ENCODE measurements at regions not wholly inside any gene's neighbourhood (a gene's known extent, or its start where the extent isn't known, plus 50 kb on each side); places are given as distances from the start of the nearest gene placed in this dataset.

DNA sequence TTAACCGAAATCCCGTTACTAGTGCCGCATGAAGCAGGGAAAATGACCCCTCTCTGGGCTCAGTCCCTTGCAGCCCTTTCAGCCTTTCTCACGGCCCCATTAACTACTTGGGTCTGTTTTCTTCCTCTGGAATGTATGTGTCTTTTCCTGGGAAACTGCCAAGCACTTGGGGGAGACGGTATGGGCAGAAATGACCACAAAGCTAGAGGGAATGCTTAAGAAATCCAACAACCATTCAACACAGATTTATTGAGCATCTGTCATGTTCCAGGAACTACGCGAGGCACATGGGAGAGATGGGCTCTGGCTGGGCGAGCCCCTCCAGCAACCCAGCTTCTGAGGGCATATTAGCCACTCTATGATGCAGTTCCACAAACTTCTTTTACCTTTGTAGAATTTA, 462.6 kb downstream of the BUD13 start:
- TF ChIP-seq, protein P1, sequence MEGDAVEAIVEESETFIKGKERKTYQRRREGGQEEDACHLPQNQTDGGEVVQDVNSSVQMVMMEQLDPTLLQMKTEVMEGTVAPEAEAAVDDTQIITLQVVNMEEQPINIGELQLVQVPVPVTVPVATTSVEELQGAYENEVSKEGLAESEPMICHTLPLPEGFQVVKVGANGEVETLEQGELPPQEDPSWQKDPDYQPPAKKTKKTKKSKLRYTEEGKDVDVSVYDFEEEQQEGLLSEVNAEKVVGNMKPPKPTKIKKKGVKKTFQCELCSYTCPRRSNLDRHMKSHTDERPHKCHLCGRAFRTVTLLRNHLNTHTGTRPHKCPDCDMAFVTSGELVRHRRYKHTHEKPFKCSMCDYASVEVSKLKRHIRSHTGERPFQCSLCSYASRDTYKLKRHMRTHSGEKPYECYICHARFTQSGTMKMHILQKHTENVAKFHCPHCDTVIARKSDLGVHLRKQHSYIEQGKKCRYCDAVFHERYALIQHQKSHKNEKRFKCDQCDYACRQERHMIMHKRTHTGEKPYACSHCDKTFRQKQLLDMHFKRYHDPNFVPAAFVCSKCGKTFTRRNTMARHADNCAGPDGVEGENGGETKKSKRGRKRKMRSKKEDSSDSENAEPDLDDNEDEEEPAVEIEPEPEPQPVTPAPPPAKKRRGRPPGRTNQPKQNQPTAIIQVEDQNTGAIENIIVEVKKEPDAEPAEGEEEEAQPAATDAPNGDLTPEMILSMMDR (IDR thresholded peaks at IDR 0.05), result no peak
- intact Hi-C loops (cut with DNase I), result no loop called here
- 57 to 72% (median 69%) methylated on average over 8 of the region's 8 CpGs for WGBS, 3 donors
- ATAC-seq, result no peak
- DNase-seq, result no peak
- H3K27me3 ChIP-seq (ENCODE audit: insufficient read depth in 3 of 3, low read length in 2 of 3), result peaks cover 0 to 19% (median 0%) of the 10 kb centered on the region in 3 donors
- no peak overlapping the region for H3K4me3 ChIP-seq
- no peaks in the 10 kb centered on the region for H3K9me3 ChIP-seq
- no peaks in the 10 kb centered on the region for H3K36me3 ChIP-seq (ENCODE audit: insufficient read depth in 1 of 2, low read depth in 1 of 2)
- no peak overlapping the region for H3K27ac ChIP-seq
- H3K4me1 ChIP-seq, result no peaks in the 10 kb centered on the region

DNA sequence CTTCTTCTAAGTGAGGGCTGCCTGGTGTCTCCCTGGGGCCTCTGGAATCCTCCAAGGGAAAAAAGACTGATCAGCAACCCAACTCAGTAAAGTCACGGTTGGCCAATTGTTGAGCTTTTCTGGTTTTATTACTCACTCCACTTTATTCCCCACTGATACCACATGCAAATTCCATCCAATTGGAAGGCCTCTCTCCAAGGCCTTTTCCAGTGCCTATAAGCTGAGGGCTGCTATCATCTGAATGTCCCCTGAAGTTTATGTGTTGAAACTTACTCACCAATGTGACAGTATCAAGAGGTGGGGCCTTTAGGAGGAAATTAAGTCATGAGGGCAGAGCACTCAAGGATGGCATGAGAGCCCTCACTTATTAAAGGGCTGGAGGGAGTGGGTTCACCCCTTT, 463.3 kb downstream of the BUD13 start:
- Histone ChIP-seq H3K4me1 (no peaks in the 10 kb centered on the region), H3K9me3 (no peaks in the 10 kb centered on the region), H3K27ac (no peak overlapping the region), H3K4me3 (no peak overlapping the region), H3K27me3 (ENCODE audit: insufficient read depth in 3 of 3, low read length in 2 of 3) (peaks cover 0 to 13% (median 0%) of the 10 kb centered on the region in 3 donors), H3K36me3 (ENCODE audit: insufficient read depth in 1 of 2, low read depth in 1 of 2) (no peaks in the 10 kb centered on the region)
- 85 to 96% (median 91%) methylated on average over 1 of the region's 1 CpG for WGBS, 3 donors
- ATAC-seq (no peak), DNase-seq (no peak)
- intact Hi-C loops (cut with DNase I), result no loop called here
- TF ChIP-seq, protein P1 (IDR thresholded peaks at IDR 0.05), result no peak

DNA sequence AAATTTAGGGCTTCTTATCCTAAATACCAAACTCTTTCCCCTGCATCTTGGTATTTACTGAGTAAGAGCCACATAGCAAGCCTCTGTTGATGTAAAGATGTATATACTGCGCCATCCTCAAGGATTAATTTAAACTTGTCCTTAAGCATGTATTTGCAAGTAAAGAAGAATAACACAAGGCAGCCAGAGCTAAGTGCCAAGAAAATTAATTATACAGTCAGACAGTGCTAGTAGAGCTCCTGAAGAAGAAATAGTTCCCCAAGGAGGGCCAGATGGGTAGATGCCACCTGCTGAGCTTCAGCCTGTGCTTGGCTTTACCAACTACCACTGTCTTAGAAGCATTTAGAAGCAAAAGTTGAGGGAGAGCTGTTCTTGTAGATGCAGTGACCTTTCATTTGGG, 470.0 kb downstream of the BUD13 start:
- intact Hi-C loops (cut with DNase I), result no loop called here
- H3K27me3 ChIP-seq (ENCODE audit: insufficient read depth in 3 of 3, low read length in 2 of 3), result peaks cover 0 to 5% (median 3%) of the 10 kb centered on the region in 3 donors
- H3K9me3 ChIP-seq, result no peaks in the 10 kb centered on the region
- DNase-seq (no peak), ATAC-seq (no peak)
- H3K4me3 ChIP-seq, result no peak overlapping the region
- no peaks in the 10 kb centered on the region for H3K36me3 ChIP-seq (ENCODE audit: insufficient read depth in 1 of 2, low read depth in 1 of 2)
- H3K4me1 ChIP-seq, result no peaks in the 10 kb centered on the region
- 90 to 100% (median 97%) methylated on average over 1 of the region's 1 CpG for WGBS, 3 donors
- no peak overlapping the region for H3K27ac ChIP-seq
- TF ChIP-seq, protein P1 (IDR thresholded peaks at IDR 0.05), result no peak

DNA sequence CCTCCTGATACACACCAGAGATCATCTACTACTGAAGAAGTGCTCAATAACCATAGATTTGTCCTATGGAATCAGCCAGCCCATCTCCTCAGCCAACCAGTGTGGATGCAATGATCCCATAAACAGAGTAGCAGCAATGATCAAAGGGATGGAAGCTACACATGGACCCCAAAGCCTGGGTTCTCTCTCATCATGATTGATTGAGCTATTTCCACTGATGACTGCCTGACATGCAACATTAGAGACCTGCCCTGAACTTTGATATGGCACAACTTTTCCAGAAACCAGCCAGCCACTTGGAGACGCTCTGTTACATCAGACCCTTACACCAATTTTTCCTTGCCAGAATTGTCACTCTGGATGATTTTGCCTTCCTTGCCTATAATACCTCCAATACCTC, 471.6 kb downstream of the BUD13 start:
- no peak overlapping the region for H3K27ac ChIP-seq
- DNase-seq (no peak), ATAC-seq (no peak)
- no peaks in the 10 kb centered on the region for H3K36me3 ChIP-seq (ENCODE audit: insufficient read depth in 1 of 2, low read depth in 1 of 2)
- H3K4me1 ChIP-seq, result no peaks in the 10 kb centered on the region
- no peak overlapping the region for H3K4me3 ChIP-seq
- 87 to 91% (median 90%) methylated on average over 1 of the region's 1 CpG for WGBS, 3 donors
- H3K27me3 ChIP-seq (ENCODE audit: insufficient read depth in 3 of 3, low read length in 2 of 3), result peaks cover 0 to 5% (median 0%) of the 10 kb centered on the region in 3 donors
- TF ChIP-seq, protein P1 (IDR thresholded peaks at IDR 0.05), result no peak
- intact Hi-C loops (cut with DNase I), result no loop called here
- no peaks in the 10 kb centered on the region for H3K9me3 ChIP-seq

DNA sequence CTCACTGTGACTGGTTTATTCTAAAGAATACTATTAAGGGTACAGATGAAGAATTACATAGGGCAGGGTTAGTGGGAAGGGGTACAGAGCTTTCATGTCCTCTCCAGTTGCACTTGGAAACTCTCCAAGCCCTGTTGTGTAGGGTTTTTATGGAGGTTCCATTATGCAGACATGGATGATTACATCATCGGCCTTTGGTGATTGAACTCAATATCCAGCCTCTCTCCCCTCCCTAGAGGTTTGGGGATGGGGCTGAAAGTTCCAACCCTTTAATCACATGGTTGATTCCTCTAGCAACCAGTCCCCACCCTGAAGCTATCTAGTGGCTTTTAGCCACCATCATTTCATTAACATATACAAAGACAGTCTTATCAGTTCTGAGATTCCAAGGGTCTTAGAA, 472.6 kb downstream of the BUD13 start:
- DNase-seq (no peak), ATAC-seq (no peak)
- H3K27ac ChIP-seq, result no peak overlapping the region
- TF ChIP-seq, protein P1 (IDR thresholded peaks at IDR 0.05), result no peak
- intact Hi-C loops (cut with DNase I), result no loop called here
- H3K4me3 ChIP-seq, result no peak overlapping the region
- WGBS, 3 donors, result 63 to 68% (median 68%) methylated on average over 1 of the region's 1 CpG
- H3K36me3 ChIP-seq (ENCODE audit: insufficient read depth in 1 of 2, low read depth in 1 of 2), result no peaks in the 10 kb centered on the region
- no peaks in the 10 kb centered on the region for H3K4me1 ChIP-seq
- H3K9me3 ChIP-seq, result no peaks in the 10 kb centered on the region
- peaks cover 0 to 5% (median 0%) of the 10 kb centered on the region in 3 donors for H3K27me3 ChIP-seq (ENCODE audit: insufficient read depth in 3 of 3, low read length in 2 of 3)
